Endothelial cell of umbilical vein (primary cell): ENCODE measurements at regions not wholly inside any gene's neighbourhood (a gene's known extent, or its start where the extent isn't known, plus 50 kb on each side); places are given as distances from the start of the nearest gene placed in this dataset.

Experiments used
- BruUV-seq: library from RNA; stranded (reverse); fragments of 400-500 nt; replicated peaks from 2 replicates; lab custom pipeline; 2021; lab: Mats Ljungman, UMichigan
- CTCF ChIA-PET: fragments of 300-600, 350-600 bp; sonication (Branson Sonifier 250); formaldehyde crosslinking; loops from one replicate; lab custom pipeline; 2021; ENCODE audit warnings: antibody characterized with exemption, inconsistent platforms; lab: Charles Lee
- POLR2A ChIA-PET: fragments of 300-600, 350-600 bp; sonication (Branson Sonifier 250); formaldehyde crosslinking; loops from one replicate; lab custom pipeline; 2021; ENCODE audit warnings: antibody characterized with exemption, inconsistent platforms; lab: Charles Lee
- DNase-seq: peaks from one replicate; pipeline ENCODE4 v3.0.0-alpha.2; 2011; ENCODE audit warnings: low read depth, low spot score
- FAIRE-seq: peaks from 2 replicates; lab custom pipeline; 2011; peaks lifted over from hg19 to GRCh38; lab: Jason Lieb, UNC
- H2AFZ ChIP-seq: 2 replicates; pipeline ENCODE4 v1.6.0; 2012; ENCODE audit warnings: low read depth, low read length, control low read depth, inconsistent platforms
- H3K27ac ChIP-seq: 2 replicates; pipeline ENCODE4 v1.5.1; 2011; ENCODE audit warnings: low read depth, mild to moderate bottlenecking, control low read depth, low read length, moderate library complexity; ENCODE audit not compliant: insufficient read depth
- H3K27me3 ChIP-seq, 2 experiments: 2 replicates each; pipeline versions ENCODE4 v1.6.0 to v1.6.1; 2011; ENCODE audit warnings: low read length in 2 of 2, mixed read lengths in 1 of 2; ENCODE audit not compliant: control insufficient read depth in 2 of 2, insufficient read depth in 2 of 2
- H3K36me3 ChIP-seq, 2 experiments: 2 replicates in 1 of 2; 3 replicates in 1 of 2; pipeline ENCODE4 v1.5.1; 2011; ENCODE audit warnings: low read length in 2 of 2, mild to moderate bottlenecking in 1 of 2, moderate library complexity in 1 of 2; ENCODE audit not compliant: control insufficient read depth in 2 of 2, insufficient read depth in 2 of 2; ENCODE audit errors: extremely low read depth in 1 of 2
- H3K4me1 ChIP-seq: 3 replicates; pipeline ENCODE4 v1.5.1; 2011; ENCODE audit warnings: mild to moderate bottlenecking, low read length; ENCODE audit not compliant: control insufficient read depth, insufficient read depth; ENCODE audit errors: extremely low read depth
- H3K4me2 ChIP-seq: 2 replicates; pipeline ENCODE4 v1.6.1; 2011; ENCODE audit warnings: low read length, control low read depth, mixed read lengths; ENCODE audit not compliant: insufficient read depth
- H3K4me3 ChIP-seq, 3 experiments: fragments of 200-600 bp in 1 of 3; sonication (generic), shearing (Covaris generic) in 1 of 3; replicated peaks in 1 of 3; 2 replicates each; pipeline ENCODE4 v1.5.1; 2011 to 2016; ENCODE audit warnings: control low read depth in 3 of 3, low read length in 3 of 3, mild to moderate bottlenecking in 2 of 3, inconsistent platforms in 1 of 3, low read depth in 1 of 3, moderate library complexity in 1 of 3; ENCODE audit not compliant: insufficient read depth in 1 of 3
- H3K79me2 ChIP-seq: 2 replicates; pipeline ENCODE4 v1.6.0; 2012; ENCODE audit warnings: low read length, inconsistent platforms; ENCODE audit not compliant: control insufficient read depth, insufficient read depth
- H3K9ac ChIP-seq: replicated peaks from 2 replicates; pipeline ENCODE3; 2011; ENCODE audit warnings: low read length, control low read depth; ENCODE audit not compliant: insufficient read depth; ENCODE audit errors: extremely low read depth
- H3K9me1 ChIP-seq: replicated peaks from 3 replicates; pipeline ENCODE4 v1.6.0; 2011; ENCODE audit warnings: mild to moderate bottlenecking, low read length; ENCODE audit not compliant: control insufficient read depth, insufficient read depth; ENCODE audit errors: extremely low read depth
- H3K9me3 ChIP-seq: replicated peaks from 2 replicates; pipeline ENCODE4 v1.5.1; 2012; ENCODE audit warnings: low read length, inconsistent platforms; ENCODE audit not compliant: control insufficient read depth, insufficient read depth
- H4K20me1 ChIP-seq: replicated peaks from 2 replicates; pipeline ENCODE3; 2011; ENCODE audit warnings: mild to moderate bottlenecking, low read length; ENCODE audit not compliant: control insufficient read depth, insufficient read depth; ENCODE audit errors: extremely low read depth
- EZH2 ChIP-seq: IDR thresholded peaks from 2 replicates; pipeline ENCODE4 v1.6.1; 2012; ENCODE audit warnings: borderline replicate concordance, low read depth, mild to moderate bottlenecking, moderate library complexity, low read length, inconsistent platforms; ENCODE audit not compliant: severe bottlenecking
- FOS ChIP-seq: IDR thresholded peaks from 2 replicates; pipeline ENCODE4 v1.6.1; 2011; ENCODE audit warnings: mild to moderate bottlenecking, low read length, moderate library complexity, borderline replicate concordance; ENCODE audit not compliant: insufficient read depth
- GATA2 ChIP-seq: IDR thresholded peaks from 2 replicates; pipeline ENCODE4 v1.7.0; 2011; ENCODE audit warnings: low read depth, mild to moderate bottlenecking, moderate library complexity, mixed read lengths, low read length; ENCODE audit not compliant: insufficient read length, insufficient read depth
- JUN ChIP-seq: IDR thresholded peaks from 2 replicates; pipeline ENCODE4 v1.6.1; 2011; ENCODE audit warnings: borderline replicate concordance, low read depth; ENCODE audit not compliant: insufficient read length, insufficient read depth
- MYC ChIP-seq: IDR thresholded peaks from one replicate; pipeline ENCODE4 v1.6.1; 2011; ENCODE audit warnings: mild to moderate bottlenecking, low read depth, low read length
- POLR2A ChIP-seq: IDR thresholded peaks from 2 replicates; pipeline ENCODE4 v1.6.1; 2012; ENCODE audit warnings: low read depth, mild to moderate bottlenecking, control low read depth, low read length
- POLR2AphosphoS5 ChIP-seq: IDR thresholded peaks from 2 replicates; pipeline ENCODE4 v1.6.1; 2012; ENCODE audit warnings: low read depth, mild to moderate bottlenecking, control low read depth, low read length, moderate library complexity; ENCODE audit not compliant: insufficient read depth
- dilution Hi-C: fragments of 300-500 bp; cut with MboI; formaldehyde crosslinking; loops from one replicate; pipeline ENCODE4 v1.15.0; 2019; ENCODE audit warnings: low sequenced_read_pairs; ENCODE audit not compliant: extremely low pct_ligation_motif_present
- intact Hi-C: fragments of 100-400 bp; cut with micrococcal nuclease; formaldehyde crosslinking; loops from one replicate; pipeline ENCODE4 v1.10.0; 2022
- TF ChIP-seq, protein P1 (sequence below), 2 donors: IDR thresholded peaks; 1 replicate in 1 of 2; 2 replicates in 1 of 2; pipeline ENCODE4 v1.5.1; 2011; ENCODE audit warnings: low read length in 2 of 2, mild to moderate bottlenecking in 2 of 2, moderate library complexity in 2 of 2, control low read depth in 1 of 2, inconsistent platforms in 1 of 2, low read depth in 1 of 2; ENCODE audit not compliant: insufficient read depth in 1 of 2; ENCODE audit errors: extremely low read depth in 1 of 2
- TF ChIP-seq, protein P2 (sequence below): IDR thresholded peaks from 2 replicates; pipeline ENCODE4 v1.6.1; 2011; ENCODE audit not compliant: insufficient read depth, insufficient read length

DNA sequence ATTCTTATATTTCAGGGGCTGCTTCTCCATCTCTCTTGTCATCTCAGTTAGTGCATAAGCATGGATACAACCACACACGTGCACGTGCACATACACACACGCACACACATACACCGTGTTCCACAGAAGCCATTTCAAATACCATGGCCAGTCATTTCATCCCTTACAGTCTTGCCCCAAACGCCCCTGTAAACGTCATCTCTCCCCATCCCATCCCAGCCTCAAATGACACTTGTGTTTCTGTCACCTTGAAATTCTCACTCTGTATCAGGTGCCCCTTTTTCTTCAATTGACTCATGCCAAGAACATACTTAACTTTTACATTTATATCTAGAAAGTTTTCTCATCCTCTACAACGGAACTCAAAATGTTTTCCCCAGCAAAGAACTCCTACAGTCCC, 220.5 kb downstream of the IRS2 start:
- H3K4me3 ChIP-seq = no peak overlapping the region
- no peaks in the 10 kb centered on the region for H3K79me2 ChIP-seq
- no peak overlapping the region for H3K9ac ChIP-seq
- H3K4me2 ChIP-seq = no peak overlapping the region
- ChIA-PET POLR2A (no interaction called here), CTCF (no interaction called here)
- no peaks in the 10 kb centered on the region for H4K20me1 ChIP-seq
- H2AFZ ChIP-seq = no peak overlapping the region
- intact Hi-C loops (no loop called here), dilution Hi-C loops (no loop called here)
- TF ChIP-seq POLR2AphosphoS5 = no peak
- TF ChIP-seq, protein P1, sequence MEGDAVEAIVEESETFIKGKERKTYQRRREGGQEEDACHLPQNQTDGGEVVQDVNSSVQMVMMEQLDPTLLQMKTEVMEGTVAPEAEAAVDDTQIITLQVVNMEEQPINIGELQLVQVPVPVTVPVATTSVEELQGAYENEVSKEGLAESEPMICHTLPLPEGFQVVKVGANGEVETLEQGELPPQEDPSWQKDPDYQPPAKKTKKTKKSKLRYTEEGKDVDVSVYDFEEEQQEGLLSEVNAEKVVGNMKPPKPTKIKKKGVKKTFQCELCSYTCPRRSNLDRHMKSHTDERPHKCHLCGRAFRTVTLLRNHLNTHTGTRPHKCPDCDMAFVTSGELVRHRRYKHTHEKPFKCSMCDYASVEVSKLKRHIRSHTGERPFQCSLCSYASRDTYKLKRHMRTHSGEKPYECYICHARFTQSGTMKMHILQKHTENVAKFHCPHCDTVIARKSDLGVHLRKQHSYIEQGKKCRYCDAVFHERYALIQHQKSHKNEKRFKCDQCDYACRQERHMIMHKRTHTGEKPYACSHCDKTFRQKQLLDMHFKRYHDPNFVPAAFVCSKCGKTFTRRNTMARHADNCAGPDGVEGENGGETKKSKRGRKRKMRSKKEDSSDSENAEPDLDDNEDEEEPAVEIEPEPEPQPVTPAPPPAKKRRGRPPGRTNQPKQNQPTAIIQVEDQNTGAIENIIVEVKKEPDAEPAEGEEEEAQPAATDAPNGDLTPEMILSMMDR (IDR thresholded peaks at IDR 0.05; ENCODE audit: extremely low read depth in 1 of 2, insufficient read depth in 1 of 2, low read depth in 1 of 2, low read length in 2 of 2) = no peak
- no peak for TF ChIP-seq JUN
- TF ChIP-seq POLR2A = no peak
- no peak for TF ChIP-seq GATA2
- no peak for TF ChIP-seq FOS
- TF ChIP-seq, protein P2, sequence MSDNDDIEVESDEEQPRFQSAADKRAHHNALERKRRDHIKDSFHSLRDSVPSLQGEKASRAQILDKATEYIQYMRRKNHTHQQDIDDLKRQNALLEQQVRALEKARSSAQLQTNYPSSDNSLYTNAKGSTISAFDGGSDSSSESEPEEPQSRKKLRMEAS = no peak
- TF ChIP-seq EZH2 = no peak
- TF ChIP-seq MYC = no peak
- DNase-seq (no peak), FAIRE-seq (no peak)
- no TSS peak for BruUV-seq
- no peaks in the 10 kb centered on the region for H3K4me1 ChIP-seq
- no peaks in the 10 kb centered on the region for H3K27me3 ChIP-seq
- no peaks in the 10 kb centered on the region for H3K9me3 ChIP-seq
- H3K36me3 ChIP-seq = no peaks in the 10 kb centered on the region
- no peak overlapping the region for H3K27ac ChIP-seq
- no peaks in the 10 kb centered on the region for H3K9me1 ChIP-seq
